B cell (primary cell): ENCODE measurements at regions not wholly inside any gene's neighbourhood (a gene's known extent, or its start where the extent isn't known, plus 50 kb on each side); places are given as distances from the start of the nearest gene placed in this dataset.

Experiments used
- ATAC-seq: fragments of 200-7000 bp; cut with Tn5 transposase; one replicate; pipeline ENCODE4 v1.10.0; 2021; ENCODE audit warnings: low read depth, mild to moderate bottlenecking, moderate number of reproducible peaks, moderate library complexity
- CTCF ChIA-PET: fragments of 350-600 bp; sonication (Branson Sonifier 250); formaldehyde crosslinking; loops from one replicate; lab custom pipeline; 2021; ENCODE audit warnings: antibody characterized with exemption, inconsistent platforms; lab: Charles Lee
- POLR2A ChIA-PET: fragments of 350-600 bp; sonication (Branson Sonifier 250); formaldehyde crosslinking; loops from one replicate; lab custom pipeline; 2021; ENCODE audit warnings: antibody characterized with exemption; lab: Charles Lee
- DNase-seq: peaks from one replicate; pipeline ENCODE4 v3.0.0; 2013
- H2AFZ ChIP-seq: 2 replicates; pipeline ENCODE4 v1.6.1; 2012; ENCODE audit warnings: mild to moderate bottlenecking, low read depth, low read length; ENCODE audit not compliant: insufficient read depth, poor library complexity, severe bottlenecking
- H3K27ac ChIP-seq, 2 donors: 1 replicate in 1 of 2; 2 replicates in 1 of 2; pipeline ENCODE4 v1.5.1; 2012 to 2013; ENCODE audit warnings: low read length in 2 of 2, mild to moderate bottlenecking in 2 of 2, moderate library complexity in 1 of 2
- H3K27me3 ChIP-seq, 4 experiments: fragments of 200-600 bp in 1 of 4; sonication (generic) in 1 of 4; replicated peaks in 1 of 4; 1 replicate in 2 of 4; 2 replicates in 2 of 4; pipeline versions ENCODE4 v1.6.1 to v1.7.0; 2013 to 2016; ENCODE audit warnings: low read length in 3 of 4, mild to moderate bottlenecking in 2 of 4, mixed read lengths in 1 of 4, moderate library complexity in 1 of 4; ENCODE audit not compliant: insufficient read depth in 4 of 4, control insufficient read depth in 3 of 4; ENCODE audit errors: control extremely low read depth in 1 of 4
- H3K36me3 ChIP-seq, 2 experiments: replicated peaks in 1 of 2; 1 replicate in 1 of 2; 2 replicates in 1 of 2; pipeline versions ENCODE4 v1.6.1 to v1.7.1; 2013; ENCODE audit warnings: low read length in 1 of 2; ENCODE audit not compliant: insufficient read depth in 2 of 2, control insufficient read depth in 1 of 2; ENCODE audit errors: control extremely low read depth in 1 of 2, extremely low read depth in 1 of 2
- H3K4me1 ChIP-seq, 2 donors: fragments of 200-600 bp in 1 of 2; sonication (generic) in 1 of 2; 1 replicate in 1 of 2; 2 replicates in 1 of 2; pipeline versions ENCODE4 v1.5.1 to v1.6.1; 2013 to 2017; ENCODE audit warnings: low read length in 2 of 2; ENCODE audit not compliant: control insufficient read depth in 2 of 2, insufficient read depth in 2 of 2
- H3K4me2 ChIP-seq: replicated peaks from 2 replicates; pipeline ENCODE3; 2012; ENCODE audit warnings: mild to moderate bottlenecking, low read depth, low read length; ENCODE audit not compliant: poor library complexity, severe bottlenecking
- H3K4me3 ChIP-seq, 5 experiments: fragments of 200-600 bp in 1 of 5; sonication (generic) in 1 of 5; 1 replicate in 3 of 5; 2 replicates in 2 of 5; pipeline versions ENCODE4 v1.5.1 to v1.7.0; 2011 to 2016; ENCODE audit warnings: low read length in 4 of 5, mild to moderate bottlenecking in 4 of 5, low read depth in 2 of 5, control low read depth in 1 of 5, moderate library complexity in 1 of 5; ENCODE audit not compliant: insufficient read depth in 1 of 5; ENCODE audit errors: control extremely low read depth in 1 of 5, extremely low read depth in 1 of 5
- H3K79me2 ChIP-seq: fragments of 200-600 bp; sonication (generic); one replicate; pipeline ENCODE4 v1.6.0; 2016; ENCODE audit warnings: low read length; ENCODE audit not compliant: control insufficient read depth, insufficient read depth
- H3K9ac ChIP-seq: fragments of 200-600 bp; sonication (generic); 2 replicates; pipeline ENCODE4 v1.6.1; 2017; ENCODE audit warnings: mild to moderate bottlenecking, low read length, moderate library complexity
- H3K9me3 ChIP-seq, 3 donors: one replicate each; pipeline versions ENCODE4 v1.6.1 to v1.7.1; 2013; ENCODE audit warnings: low read length in 2 of 3; ENCODE audit not compliant: control insufficient read depth in 2 of 3, insufficient read depth in 1 of 3; ENCODE audit errors: control extremely low read depth in 1 of 3
- H4K20me1 ChIP-seq: 2 replicates; pipeline ENCODE4 v1.6.0; 2012; ENCODE audit warnings: mild to moderate bottlenecking, low read length; ENCODE audit not compliant: insufficient read depth, control insufficient read depth, poor library complexity, severe bottlenecking
- H3K27ac Mint-ChIP-seq: one replicate; pipeline ENCODE4 v1.8.0; 2021; ENCODE audit warnings: mixed read lengths
- H3K27me3 Mint-ChIP-seq: one replicate; pipeline ENCODE4 v1.8.0; 2021; ENCODE audit warnings: mixed read lengths
- H3K4me1 Mint-ChIP-seq: one replicate; pipeline ENCODE4 v1.8.0; 2021; ENCODE audit warnings: mixed read lengths
- H3K4me3 Mint-ChIP-seq: one replicate; pipeline ENCODE4 v1.8.0; 2021; ENCODE audit warnings: mixed read lengths
- H3K9me3 Mint-ChIP-seq: one replicate; pipeline ENCODE4 v1.8.0; 2022; ENCODE audit warnings: mixed read lengths; ENCODE audit not compliant: insufficient read depth
- EZH2 ChIP-seq: IDR thresholded peaks from 2 replicates; pipeline ENCODE4 v1.6.1; 2012; ENCODE audit warnings: borderline replicate concordance, low read depth, mild to moderate bottlenecking, moderate library complexity, low read length; ENCODE audit not compliant: insufficient read depth, poor library complexity, severe bottlenecking
- whole genome bisulfite sequencing: methylation state at CpG from one replicate; pipeline ENCODE4 v1.1.5; 2013; ENCODE audit warnings: missing lambda C conversion rate; ENCODE audit not compliant: insufficient coverage; 5-methylcytosine and 5-hydroxymethylcytosine counted together
- intact Hi-C: fragments of 100-400 bp; cut with micrococcal nuclease; formaldehyde crosslinking; loops from one replicate; pipeline ENCODE4 v1.10.0; 2022
- TF ChIP-seq, protein P1 (sequence below): fragments of 200-600 bp; IDR thresholded peaks from one replicate; pipeline ENCODE4 v1.8.0; 2022; ENCODE audit warnings: antibody characterized with exemption, mild to moderate bottlenecking

DNA sequence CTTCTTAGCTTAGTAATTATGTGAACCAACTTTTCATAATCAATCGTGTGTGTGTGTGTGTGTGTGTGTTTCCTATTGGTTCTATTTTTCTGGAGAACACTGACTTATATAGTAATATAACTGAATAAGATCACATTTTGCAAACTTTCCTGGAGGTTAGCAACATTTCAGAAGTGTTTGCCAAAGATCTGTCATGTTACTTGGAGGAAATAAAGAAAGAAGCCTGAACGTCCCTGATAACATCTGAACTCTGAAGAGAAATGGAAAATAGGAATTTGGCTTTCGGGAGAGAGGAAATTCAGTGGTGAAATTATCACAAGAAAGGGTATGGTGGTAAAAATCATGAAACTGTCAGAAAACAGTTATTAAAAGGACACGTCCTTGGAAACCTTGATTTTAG, 984.4 kb upstream of the AUTS2 start:
- ChIA-PET POLR2A (no interaction called here), CTCF (no interaction called here)
- peaks cover 0 to 10% (median 3%) of the 10 kb centered on the region in 3 donors for H3K9me3 ChIP-seq
- Mint-ChIP-seq H3K9me3 (peaks cover 11% of the 10 kb centered on the region), H3K27ac (no peak overlapping the region), H3K27me3 (no peaks in the 10 kb centered on the region), H3K4me3 (no peak overlapping the region), H3K4me1 (no peaks in the 10 kb centered on the region)
- no peak overlapping the region for H3K4me2 ChIP-seq
- no peaks in the 10 kb centered on the region for H3K36me3 ChIP-seq
- no CpG with 5 or more reads among the region's 4 CpGs for WGBS
- intact Hi-C loops = no loop called here
- no peaks in the 10 kb centered on the region for H4K20me1 ChIP-seq
- H2AFZ ChIP-seq = no peak overlapping the region
- no peak overlapping the region for H3K9ac ChIP-seq
- TF ChIP-seq, protein P1, sequence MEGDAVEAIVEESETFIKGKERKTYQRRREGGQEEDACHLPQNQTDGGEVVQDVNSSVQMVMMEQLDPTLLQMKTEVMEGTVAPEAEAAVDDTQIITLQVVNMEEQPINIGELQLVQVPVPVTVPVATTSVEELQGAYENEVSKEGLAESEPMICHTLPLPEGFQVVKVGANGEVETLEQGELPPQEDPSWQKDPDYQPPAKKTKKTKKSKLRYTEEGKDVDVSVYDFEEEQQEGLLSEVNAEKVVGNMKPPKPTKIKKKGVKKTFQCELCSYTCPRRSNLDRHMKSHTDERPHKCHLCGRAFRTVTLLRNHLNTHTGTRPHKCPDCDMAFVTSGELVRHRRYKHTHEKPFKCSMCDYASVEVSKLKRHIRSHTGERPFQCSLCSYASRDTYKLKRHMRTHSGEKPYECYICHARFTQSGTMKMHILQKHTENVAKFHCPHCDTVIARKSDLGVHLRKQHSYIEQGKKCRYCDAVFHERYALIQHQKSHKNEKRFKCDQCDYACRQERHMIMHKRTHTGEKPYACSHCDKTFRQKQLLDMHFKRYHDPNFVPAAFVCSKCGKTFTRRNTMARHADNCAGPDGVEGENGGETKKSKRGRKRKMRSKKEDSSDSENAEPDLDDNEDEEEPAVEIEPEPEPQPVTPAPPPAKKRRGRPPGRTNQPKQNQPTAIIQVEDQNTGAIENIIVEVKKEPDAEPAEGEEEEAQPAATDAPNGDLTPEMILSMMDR = no peak
- TF ChIP-seq EZH2 = no peak
- no peak for ATAC-seq
- H3K79me2 ChIP-seq = no peaks in the 10 kb centered on the region
- no peaks in the 10 kb centered on the region for H3K4me1 ChIP-seq
- H3K27ac ChIP-seq = no peak overlapping the region
- no peak for DNase-seq
- H3K27me3 ChIP-seq = no peaks in the 10 kb centered on the region
- no peak overlapping the region for H3K4me3 ChIP-seq

DNA sequence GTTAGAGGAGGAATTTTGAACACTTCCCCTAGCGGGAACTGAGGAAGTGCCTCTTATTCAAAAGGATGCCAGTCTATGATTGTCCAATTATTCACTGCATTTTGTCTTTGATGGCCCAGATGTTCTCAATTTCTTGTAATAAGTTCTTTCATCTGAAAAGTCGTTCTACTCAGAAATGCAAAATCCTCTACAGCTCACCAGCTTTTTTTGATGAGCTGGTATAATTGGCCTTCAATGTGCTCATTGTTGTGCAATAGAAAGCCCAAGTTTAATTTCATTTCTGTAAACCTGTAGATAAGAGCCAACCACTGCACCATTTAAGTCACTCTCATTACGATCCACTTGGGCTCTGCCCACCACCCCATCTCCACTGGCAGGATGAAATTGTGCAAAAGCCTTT, 978.7 kb upstream of the AUTS2 start:
- POLR2A ChIA-PET = no interaction called here
- H4K20me1 ChIP-seq = no peaks in the 10 kb centered on the region
- intact Hi-C loops = no loop called here
- peaks cover 9% of the 10 kb centered on the region for H3K9me3 Mint-ChIP-seq
- no peak for DNase-seq
- no peaks in the 10 kb centered on the region for H3K4me1 ChIP-seq
- H3K27ac ChIP-seq = no peak overlapping the region
- CTCF ChIA-PET = no interaction called here
- no peak overlapping the region for H3K4me3 Mint-ChIP-seq
- H3K4me1 Mint-ChIP-seq = no peaks in the 10 kb centered on the region
- H3K4me3 ChIP-seq = no peak overlapping the region
- no peak overlapping the region for H3K9ac ChIP-seq
- 94% methylated on average over 2 of the region's 3 CpGs for WGBS
- no peak overlapping the region for H3K27ac Mint-ChIP-seq
- H3K27me3 Mint-ChIP-seq = no peaks in the 10 kb centered on the region
- H3K79me2 ChIP-seq = no peaks in the 10 kb centered on the region
- ATAC-seq = no peak
- H3K9me3 ChIP-seq = peaks cover 0 to 4% (median 0%) of the 10 kb centered on the region in 3 donors
- no peaks in the 10 kb centered on the region for H3K36me3 ChIP-seq
- H2AFZ ChIP-seq = no peak overlapping the region
- TF ChIP-seq, protein P1 = no peak
- TF ChIP-seq EZH2 = no peak
- no peak overlapping the region for H3K4me2 ChIP-seq
- H3K27me3 ChIP-seq = no peaks in the 10 kb centered on the region
